SKM-1 (cell line): ENCODE measurements at regions not wholly inside any gene's neighbourhood (a gene's known extent, or its start where the extent isn't known, plus 50 kb on each side); places are given as distances from the start of the nearest gene placed in this dataset.

ENCODE experiments used
- DNase-seq: peaks from one replicate; lab custom pipeline; 2025; ENCODE audit not compliant: unreplicated experiment; lab: John Stamatoyannopoulos, UW

- DNase-seq: no peak
These were observed 275.4 kb upstream of the TCF4 start for GRCh38 chr18:55863391-55863706.

- DNase-seq: no peak
These were observed 274.9 kb upstream of the TCF4 start for GRCh38 chr18:55862693-55863390.

DNA sequence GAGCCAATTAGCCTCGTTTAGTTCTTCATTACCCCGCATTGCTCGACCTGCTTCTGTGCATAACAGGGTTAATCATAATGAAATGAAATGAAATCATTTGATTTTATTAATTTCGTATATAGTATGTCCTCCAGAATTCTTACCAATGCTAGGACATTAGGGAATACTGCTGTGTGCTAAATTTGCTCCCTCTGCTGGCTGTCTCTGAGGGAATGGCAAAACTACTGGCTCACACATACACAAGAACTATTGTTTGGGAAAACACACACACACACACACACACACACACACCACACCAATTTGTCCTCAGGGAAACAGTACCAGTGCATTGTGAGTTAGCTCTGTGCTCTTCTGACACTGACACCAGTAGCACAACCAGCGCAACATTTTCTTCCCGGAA is 273.3 kb upstream of the TCF4 start:
- DNase-seq: no peak

- DNase-seq: no peak
These were observed 270.9 kb upstream of the TCF4 start for GRCh38 chr18:55858661-55859515.

GRCh38 chr18:55857956-55858355 is 270.0 kb upstream of the TCF4 start:
- DNase-seq: no peak

DNA sequence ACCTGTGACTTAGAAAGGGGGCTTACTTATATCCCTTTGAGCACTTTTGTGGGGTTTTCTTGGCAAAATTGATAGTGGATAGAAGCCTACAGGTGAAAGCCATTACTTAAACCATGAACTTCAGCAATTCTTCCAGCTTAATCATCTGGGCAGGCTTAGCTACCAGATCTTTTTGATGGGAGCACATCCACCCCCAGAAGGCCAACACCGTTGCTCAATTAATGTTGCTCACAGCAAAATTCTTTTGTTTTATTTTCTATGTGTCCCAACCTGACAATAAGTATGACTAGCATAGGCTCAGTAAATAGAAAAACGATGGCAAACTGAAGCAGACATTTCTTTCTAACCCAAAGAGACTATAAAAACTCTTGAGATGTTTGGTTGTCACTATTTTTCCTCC is 269.4 kb upstream of the TCF4 start:
- DNase-seq: no peak

GRCh38 chr18:55856679-55857078 is 268.7 kb upstream of the TCF4 start:
- no peak for DNase-seq

DNA sequence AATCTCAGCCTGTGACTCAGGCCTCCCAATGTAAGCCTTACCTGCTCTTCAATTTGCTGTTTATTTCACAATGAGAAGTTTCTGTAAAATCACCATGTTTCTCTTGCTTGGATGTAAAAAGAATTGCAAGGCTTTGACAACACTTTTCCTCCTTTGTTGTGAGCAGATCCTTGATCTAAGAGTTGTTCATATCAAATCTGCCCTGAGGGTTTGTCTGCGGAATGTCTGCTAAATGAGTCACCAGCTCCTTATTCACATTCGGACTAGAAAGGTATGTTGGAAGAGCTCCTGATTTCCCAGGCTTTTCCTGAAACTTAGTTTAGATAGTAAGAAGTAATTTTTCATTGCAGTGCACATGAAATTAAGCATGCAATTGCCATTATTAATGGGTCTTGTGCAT is 268.2 kb upstream of the TCF4 start:
- no peak for DNase-seq

GRCh38 chr18:55853268-55853667 is 265.3 kb upstream of the TCF4 start:
- DNase-seq: no peak

DNA sequence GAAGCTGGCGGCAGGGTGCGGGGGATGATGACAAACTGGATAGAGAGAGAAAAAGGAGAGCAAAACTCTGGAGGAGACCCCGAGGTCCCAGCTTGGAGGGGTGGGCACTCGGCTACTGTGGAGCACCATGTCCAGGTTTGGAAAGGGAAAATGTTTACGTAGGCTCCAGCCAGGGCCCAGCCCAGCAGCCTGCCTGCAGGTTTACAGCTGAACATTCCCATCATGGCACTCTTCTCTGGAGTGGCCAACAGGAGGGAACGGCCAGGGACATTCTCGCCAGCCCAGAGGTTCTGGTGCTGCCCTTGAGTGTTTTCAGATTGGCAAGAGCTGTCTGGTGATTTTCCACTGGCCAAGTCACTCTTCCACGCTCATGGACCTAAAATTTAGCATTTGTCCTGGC is 262.9 kb upstream of the TCF4 start:
- no peak for DNase-seq

DNA sequence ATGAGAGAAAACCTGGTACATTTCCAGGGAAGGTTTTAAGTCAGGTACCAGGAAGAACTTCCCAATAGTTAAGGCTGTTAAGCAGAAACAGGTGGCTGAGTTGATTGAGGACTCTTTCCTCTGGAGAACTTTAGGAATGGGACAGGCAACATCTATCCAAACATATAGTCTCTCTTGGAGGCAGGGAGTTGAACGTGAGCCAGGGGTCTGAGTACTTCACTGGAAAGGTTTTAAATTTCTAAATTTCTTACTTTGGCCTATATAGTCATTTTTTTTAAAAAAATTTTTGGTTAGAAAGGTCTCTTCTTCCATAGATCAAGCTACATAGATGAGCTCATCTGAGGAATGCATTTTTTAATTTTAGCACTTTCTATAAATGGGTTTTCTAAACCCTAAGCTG is 261.4 kb upstream of the TCF4 start:
- DNase-seq: no peak

GRCh38 chr18:55847960-55848359 is 260.0 kb upstream of the TCF4 start:
- DNase-seq: no peak

- DNase-seq: no peak
These were observed 257.2 kb upstream of the TCF4 start for GRCh38 chr18:55845221-55845620.

DNA sequence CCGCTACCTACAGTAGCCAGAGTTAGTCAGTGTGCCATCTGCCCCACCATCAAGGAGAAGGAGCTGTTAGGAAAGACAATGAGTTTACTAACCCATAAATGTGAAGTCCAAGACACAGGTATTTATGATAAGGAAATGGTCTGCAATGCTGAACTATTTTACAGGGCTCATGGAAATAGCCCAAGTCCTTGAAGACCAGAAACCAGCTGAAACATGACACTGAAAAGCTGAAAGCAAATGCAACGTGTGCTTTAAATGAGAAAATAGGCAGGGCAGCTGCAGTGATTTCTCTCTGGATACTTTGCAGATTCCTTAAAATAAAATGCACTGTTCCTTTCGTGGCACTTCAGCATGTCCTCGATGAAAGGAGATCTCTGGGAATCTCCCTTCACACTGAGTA is 256.4 kb upstream of the TCF4 start:
- DNase-seq: no peak

DNA sequence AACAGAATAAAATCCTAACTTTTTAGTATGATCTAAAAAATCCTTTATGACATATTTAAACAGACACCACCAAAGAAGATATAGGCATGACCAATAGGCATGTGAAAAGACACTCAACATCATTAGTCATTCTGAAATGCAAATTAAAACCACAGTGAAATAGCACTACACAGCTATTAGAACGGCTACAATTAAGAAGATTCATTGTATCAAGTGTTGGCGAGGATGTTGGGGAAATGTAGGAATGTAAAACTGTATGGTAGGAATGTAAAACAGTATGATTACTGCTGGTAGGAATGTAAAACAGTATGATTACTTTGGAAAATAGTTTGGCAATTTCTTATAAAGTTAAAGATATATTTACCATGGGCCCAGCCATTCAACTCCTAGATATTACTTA is 253.3 kb upstream of the TCF4 start:
- DNase-seq: no peak

DNA sequence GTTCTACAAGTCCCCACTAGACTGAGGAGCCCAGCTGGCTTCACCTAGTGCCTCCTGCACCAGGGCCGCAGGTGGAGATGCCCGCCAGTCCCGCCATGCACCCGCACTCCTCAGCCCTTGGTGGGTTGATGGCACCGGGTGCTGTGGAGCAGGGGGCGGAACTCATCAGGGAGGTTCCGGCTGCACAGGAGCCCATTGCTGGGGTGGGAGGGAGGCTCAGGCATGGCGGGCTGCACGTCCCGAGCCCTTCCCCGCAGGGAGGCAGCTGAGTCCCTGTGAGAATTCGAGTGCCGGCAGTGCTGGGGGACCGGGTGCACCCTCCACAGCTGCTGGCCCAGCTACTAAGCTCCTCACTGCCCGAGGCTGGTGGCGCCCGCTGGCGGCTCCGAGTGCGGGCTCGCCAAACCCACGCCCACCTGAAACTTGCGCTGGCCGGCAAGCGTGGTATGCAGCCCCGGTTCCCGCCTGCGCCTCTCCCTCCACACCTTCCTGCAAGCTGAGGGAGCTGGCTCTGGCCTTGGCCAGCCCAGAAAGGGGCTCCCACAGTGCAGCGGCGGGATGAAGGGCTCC is 252.7 kb upstream of the TCF4 start:
- no peak for DNase-seq

DNA sequence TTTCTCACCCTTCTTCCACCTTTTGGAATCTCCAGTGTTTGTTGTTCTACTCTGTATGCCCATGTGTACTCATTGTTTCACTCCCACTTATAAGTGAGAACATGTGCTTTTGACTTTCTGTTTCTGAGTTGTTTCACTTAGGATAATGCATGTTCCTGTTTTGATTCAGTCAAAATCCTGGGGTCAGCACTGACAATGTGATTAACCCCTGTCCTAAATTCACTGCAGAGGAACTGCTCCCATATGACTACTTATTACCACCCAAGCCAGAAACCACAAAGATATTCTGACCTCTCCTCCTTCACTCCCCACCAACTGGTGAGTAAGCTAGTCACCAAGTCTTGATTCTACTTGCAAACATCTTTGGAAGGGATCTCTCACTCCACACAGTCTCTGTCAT is 251.4 kb upstream of the TCF4 start:
- no peak for DNase-seq

- DNase-seq: no peak
These were observed 250.8 kb upstream of the TCF4 start for GRCh38 chr18:55838841-55839240.

- no peak for DNase-seq
These were observed 250.3 kb upstream of the TCF4 start for GRCh38 chr18:55838319-55838718.

GRCh38 chr18:55833543-55833942 is 245.6 kb upstream of the TCF4 start:
- no peak for DNase-seq

DNA sequence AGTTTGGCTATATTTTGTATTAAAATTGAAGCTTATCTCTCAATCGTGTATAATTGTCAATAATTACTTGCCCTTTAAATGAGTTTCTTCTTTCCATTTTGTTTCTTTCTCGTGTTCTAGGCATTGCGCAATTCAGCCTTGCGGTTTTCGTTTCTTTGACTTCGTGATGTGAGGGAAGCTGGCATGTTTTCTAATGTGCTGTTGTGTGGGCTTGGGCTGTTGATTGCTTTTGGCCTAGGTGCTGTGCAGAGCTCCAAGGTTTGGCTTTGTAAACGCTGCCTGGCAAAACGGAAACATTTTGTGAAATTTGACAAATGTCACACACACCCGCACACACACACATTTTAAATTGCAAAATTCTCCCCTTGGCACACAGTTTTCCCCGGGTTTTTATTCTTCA is 242.6 kb upstream of the TCF4 start:
- DNase-seq: peak; percentile 6

GRCh38 chr18:55821219-55821618 is 233.2 kb upstream of the TCF4 start:
- no peak for DNase-seq
